ENCODE measurements at regions not wholly inside any gene's neighbourhood (a gene's known extent, or its start where the extent isn't known, plus 50 kb on each side); places are given as distances from the start of the nearest gene placed in this dataset.
A peak's percentile ranks its signal among the peaks of the same experiment; 100 is the strongest.

DNA sequence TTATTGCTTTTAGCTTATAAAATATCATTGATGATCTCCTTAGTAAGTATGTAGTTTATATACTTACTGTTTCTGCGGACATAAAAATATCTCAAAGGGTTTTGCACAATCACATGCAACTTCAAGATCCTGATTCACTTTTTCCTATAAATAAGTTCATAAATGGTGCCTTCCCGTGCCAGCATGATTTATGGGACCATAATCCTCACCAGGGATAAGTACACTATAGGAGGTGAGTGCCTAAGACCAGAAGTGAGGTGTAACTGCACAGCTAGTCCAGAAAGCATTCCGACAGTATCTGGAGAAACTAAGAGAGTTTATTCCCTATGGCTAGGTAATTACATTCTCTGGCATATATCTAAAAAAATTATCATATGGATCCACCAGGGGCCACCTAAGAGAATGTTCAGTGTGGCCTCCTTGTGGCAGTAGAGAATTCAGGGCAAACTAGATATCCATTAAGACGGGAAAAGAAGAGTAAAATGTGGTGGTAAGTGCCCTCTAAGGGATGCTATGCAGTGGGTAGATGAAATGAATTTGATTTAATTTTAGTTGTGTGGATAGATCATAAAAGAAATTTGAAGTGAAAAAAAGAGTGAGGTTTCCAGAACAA lies 402.5 kb upstream of the SLC24A2 start:
- DNase-seq: no peak

- no peak for DNase-seq
These were observed 401.0 kb upstream of the SLC24A2 start for GRCh38 chr9:20189871-20190270.

- no peak for DNase-seq
These were observed 400.0 kb upstream of the SLC24A2 start for GRCh38 chr9:20188616-20189369.

DNA sequence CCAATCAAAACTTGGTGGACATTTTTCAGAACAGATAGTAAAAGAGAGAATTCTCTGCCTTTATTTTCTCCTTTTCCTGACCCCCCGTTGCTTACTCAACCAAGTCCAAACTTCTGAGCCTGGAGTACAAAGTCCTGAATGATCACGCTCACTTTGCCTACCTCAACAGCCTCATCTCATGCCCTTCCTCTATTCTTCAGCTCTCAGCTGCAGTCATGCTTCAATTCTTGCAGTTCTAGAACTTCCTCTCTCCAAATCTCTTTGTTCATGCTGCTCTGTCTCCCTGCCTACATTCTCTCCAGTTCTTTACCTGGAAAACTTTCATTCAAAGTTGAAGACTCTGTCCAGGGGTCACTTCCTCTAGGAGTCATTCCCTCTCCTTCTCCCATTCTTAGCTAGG lies 398.5 kb upstream of the SLC24A2 start:
- DNase-seq: no peak

DNA sequence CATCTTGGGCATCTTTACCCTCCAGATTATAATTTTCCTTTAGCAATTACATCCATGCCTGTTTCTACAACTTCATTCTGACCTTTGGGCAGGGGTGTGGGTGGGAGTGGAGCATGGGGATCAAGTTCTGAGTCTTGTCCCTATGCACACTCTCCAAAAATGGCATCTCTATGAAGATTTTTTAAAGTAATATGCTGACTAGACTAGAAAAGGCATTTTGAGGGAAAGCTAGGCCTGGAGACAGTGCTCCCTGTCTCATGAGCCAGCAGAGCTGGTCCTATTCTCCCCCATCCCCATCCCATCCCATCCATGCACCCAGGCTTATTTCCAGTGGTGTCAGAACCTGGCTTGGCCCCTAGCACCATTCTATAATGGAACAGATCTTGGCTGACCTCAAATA lies 398.0 kb upstream of the SLC24A2 start:
- DNase-seq: no peak

GRCh38 chr9:20186231-20186630 lies 397.4 kb upstream of the SLC24A2 start:
- DNase-seq: no peak

DNA sequence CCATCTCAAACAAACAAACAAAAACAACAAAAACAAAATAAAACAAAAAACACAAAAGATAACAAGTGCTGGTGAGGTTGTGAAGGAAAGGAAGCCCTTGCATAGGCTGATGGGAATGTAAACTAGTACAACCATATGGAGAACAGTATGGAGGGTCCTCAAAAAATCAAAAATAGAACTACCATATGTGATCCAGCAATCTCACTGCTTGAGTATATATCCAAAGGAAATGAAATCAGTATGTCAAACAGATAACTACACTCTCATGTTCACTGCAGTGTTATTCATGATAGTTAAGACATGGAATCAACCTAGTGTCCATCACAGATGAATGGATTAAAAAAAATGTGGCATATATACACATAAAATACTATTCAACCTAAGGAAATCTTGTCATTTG lies 395.7 kb upstream of the SLC24A2 start:
- DNase-seq: no peak

GRCh38 chr9:20178679-20179078 lies 389.8 kb upstream of the SLC24A2 start:
- DNase-seq: no peak

DNA sequence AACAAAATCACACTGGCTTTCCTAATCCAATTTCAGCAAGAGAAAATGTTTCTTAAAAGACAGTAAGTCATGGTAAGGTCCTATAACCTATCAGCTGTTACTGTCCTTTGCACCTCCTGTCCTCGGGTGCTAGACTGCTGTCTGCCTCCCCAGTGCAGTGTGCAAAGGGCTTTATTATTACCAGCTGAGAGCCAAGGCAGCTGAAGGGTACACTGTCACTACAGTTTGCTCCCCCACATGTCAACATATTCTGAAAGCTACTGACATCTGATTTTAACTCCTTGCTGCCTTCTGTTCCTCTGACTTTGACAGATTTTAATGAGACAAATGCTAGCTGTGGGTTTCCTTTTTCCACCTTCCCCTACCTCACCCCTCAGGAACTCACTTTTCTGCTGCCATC lies 389.4 kb upstream of the SLC24A2 start:
- no peak for DNase-seq

- no peak for DNase-seq
These were observed 381.3 kb upstream of the SLC24A2 start for GRCh38 chr9:20170122-20170521.

- no peak for DNase-seq
These were observed 363.4 kb upstream of the SLC24A2 start for GRCh38 chr9:20152151-20152725.

DNA sequence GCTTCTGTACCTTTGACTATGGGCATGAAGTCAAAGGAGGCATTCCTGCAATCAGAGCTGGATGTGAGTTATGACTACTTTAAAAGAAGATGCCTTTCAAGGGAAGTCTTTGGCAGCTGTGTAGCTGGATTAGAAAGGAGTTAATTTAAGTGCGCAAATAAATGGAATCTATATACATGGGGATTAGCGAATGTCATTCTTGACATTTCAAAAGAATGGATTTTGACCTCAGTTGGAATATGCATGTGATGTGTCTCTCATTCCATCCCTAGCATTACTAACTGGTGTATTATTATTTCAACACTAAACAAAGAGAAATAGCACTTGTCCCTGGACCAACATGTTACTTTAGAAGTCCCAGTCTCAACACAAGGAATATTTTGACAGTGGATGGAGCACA lies 359.6 kb upstream of the SLC24A2 start:
- DNase-seq: no peak

DNA sequence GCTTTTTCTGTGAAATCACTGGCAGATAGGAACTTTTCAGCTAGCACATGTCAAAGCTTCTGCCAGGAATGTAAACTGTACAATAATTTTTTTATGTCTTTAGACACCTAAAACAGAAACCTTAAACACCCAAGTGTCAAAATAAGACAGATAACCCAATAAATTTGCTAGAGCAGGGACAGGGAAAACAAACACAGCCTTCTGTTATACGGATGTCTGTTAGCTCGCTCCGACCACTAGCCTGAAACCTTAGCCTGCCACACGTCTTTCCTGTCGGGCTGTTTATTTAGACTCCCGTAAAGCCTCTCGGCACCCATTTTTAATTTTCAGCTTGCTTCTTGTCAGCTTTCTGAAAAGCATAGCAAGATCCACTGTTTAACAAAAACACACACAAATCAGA lies 355.4 kb upstream of the SLC24A2 start:
- DNase-seq: no peak

DNA sequence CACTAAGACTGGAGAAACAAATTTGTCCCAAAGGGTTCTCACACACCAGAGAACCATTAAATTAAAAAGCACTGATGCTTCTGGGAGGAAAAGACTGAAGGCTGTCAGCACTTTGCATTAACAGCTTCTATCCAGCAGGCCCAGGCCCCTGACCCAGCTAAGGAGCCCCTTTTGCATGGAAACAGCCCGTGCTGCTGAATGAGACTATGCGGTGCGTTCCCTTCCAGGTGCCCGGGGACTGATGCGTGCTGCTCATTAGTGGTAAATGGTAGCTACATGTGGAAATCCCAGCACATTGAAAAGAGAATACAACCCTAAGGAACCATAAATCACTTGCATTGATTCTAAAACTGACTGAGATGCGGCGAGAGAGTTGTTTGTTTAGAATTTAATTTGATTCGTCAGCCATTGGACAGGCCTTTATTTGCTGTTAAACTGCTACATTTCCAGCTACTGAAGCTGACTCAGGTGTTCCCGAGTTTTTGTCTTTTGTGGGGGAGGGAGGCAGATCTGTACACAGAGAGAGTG lies 351.0 kb upstream of the SLC24A2 start:
- DNase-seq: no peak

DNA sequence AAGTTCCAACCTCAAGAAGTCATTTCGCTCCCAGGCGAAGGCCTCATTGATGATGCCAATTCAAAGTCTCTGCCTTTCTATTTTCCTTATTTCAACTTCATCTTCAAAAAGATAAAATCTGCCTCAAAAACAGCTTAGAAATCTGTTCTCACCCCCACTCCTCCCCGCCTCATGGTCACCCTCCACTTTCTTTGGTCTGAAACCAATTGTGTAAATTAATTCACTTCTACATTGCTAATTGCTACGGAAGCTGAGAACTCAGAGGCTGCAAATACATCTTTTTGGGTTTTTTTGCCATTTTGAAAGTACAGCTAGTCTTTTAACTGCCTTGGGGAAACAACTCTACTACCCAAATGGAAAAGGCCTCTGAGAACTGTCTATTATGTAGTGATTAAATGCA lies 350.0 kb upstream of the SLC24A2 start:
- DNase-seq: no peak

DNA sequence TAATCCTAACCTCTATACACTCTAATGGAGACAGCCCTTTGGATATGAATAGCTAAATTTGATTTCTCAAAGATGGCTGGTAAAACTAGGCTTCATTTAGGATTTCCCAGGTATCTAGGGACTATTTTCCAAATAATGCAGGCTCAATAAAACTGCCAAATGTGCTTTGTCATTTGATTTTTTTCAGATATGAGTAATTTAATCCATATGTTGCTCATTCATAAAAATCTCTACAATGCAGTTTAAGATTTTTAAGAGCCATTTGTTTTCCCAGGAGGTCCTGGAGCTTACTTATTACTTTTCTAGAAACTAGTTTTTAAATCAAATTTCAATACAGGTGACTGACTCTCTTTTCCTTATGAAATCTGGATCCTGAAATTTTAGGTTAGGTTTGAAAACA lies 349.3 kb upstream of the SLC24A2 start:
- no peak for DNase-seq

GRCh38 chr9:20137425-20137824 lies 348.6 kb upstream of the SLC24A2 start:
- no peak for DNase-seq

DNA sequence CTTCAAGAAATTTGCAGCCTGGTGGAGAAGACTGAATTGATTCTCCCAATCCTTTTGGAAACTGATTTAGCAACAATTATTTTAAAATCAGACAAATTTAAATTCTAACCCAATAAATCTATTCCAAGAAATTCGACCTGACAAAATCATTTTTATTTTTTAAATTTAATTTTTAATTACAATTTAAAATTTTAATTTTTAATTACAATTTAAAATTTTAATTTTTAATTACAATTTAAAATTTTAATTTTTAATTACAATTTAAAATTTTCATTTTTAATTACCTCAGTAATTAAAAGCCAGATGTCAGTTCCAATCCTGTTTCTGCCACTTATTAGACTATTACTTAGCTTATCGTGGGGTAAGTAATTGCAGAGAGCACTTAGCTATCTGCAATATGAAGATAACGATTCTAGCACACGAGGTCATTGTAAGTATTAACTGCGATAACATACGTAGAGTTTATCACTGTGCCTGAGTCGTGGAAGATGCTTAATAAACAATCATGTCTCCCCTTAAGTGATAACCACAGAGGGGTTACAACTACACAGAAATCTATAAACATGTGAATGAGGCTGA lies 346.4 kb upstream of the SLC24A2 start:
- DNase-seq: no peak

GRCh38 chr9:20125727-20126126 lies 336.9 kb upstream of the SLC24A2 start:
- DNase-seq: no peak

DNA sequence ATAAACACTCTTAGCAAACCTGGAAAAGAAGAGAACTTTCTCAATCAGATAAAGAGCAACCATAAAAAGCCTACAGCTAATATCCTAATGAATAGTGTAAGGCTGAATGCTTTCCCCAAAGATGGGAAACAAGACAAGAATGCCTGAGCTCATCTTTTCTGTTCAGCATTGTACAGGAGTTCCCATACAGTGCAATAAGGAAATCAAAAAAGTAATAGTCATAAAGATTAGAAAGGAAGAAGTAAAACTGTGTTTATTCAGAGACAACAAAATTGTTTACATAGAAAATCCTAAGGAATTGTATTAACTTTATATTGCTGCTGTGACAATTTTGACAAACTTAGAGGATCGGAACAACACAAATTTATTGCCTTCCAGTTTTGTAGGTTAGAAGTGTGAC lies 330.7 kb upstream of the SLC24A2 start:
- no peak for DNase-seq

- peak; percentile 7 to 32 (median 21) for DNase-seq
These were observed 329.1 kb upstream of the SLC24A2 start for GRCh38 chr9:20117986-20118385.

- no peak for DNase-seq
These were observed 328.6 kb upstream of the SLC24A2 start for GRCh38 chr9:20117482-20117881.

GRCh38 chr9:20114974-20115373 lies 326.1 kb upstream of the SLC24A2 start:
- no peak for DNase-seq

- DNase-seq: no peak
These were observed 323.5 kb upstream of the SLC24A2 start for GRCh38 chr9:20112205-20112783.

Data from suppressor macrophage treated with lipopolysaccharide for 1 hour (primary cell).